Lower lobe of right lung (tissue), 2 donors: ENCODE measurements at regions not wholly inside any gene's neighbourhood (a gene's known extent, or its start where the extent isn't known, plus 50 kb on each side); places are given as distances from the start of the nearest gene placed in this dataset.
A peak's percentile ranks its signal among the peaks of the same experiment; 100 is the strongest.

Experiments used
- ATAC-seq, 2 donors: fragments of 200-7000 bp; cut with Tn5 transposase; one replicate each; pipeline ENCODE4 v1.9.1; 2020 to 2022; ENCODE audit warnings: mild to moderate bottlenecking in 2 of 2, moderate library complexity in 2 of 2
- DNase-seq: peaks from one replicate; pipeline ENCODE4 v3.0.0-alpha.2; 2020
- H3K27ac ChIP-seq: fragments of 200-600 bp; one replicate; pipeline ENCODE4 v1.8.0; 2022
- H3K27me3 ChIP-seq: fragments of 200-600 bp; one replicate; pipeline ENCODE4 v1.8.0; 2022; ENCODE audit warnings: low read depth
- H3K36me3 ChIP-seq: fragments of 200-600 bp; one replicate; pipeline ENCODE4 v1.8.0; 2022; ENCODE audit warnings: mild to moderate bottlenecking
- H3K4me1 ChIP-seq: fragments of 200-600 bp; one replicate; pipeline ENCODE4 v1.8.0; 2022
- H3K4me3 ChIP-seq: fragments of 200-600 bp; one replicate; pipeline ENCODE4 v1.8.0; 2022; ENCODE audit warnings: mild to moderate bottlenecking
- H3K9me3 ChIP-seq: fragments of 200-600 bp; one replicate; pipeline ENCODE4 v1.8.0; 2022
- CTCF ChIP-seq: fragments of 200-600 bp; IDR thresholded peaks from one replicate; pipeline ENCODE4 v1.8.0; 2022; ENCODE audit warnings: antibody characterized with exemption, mild to moderate bottlenecking
- intact Hi-C: fragments of 100-400 bp; cut with DNase I; formaldehyde crosslinking; loops from one replicate; pipeline ENCODE4 v1.11.0; 2022
- donor health status: DM: no; HTN: yes; CAD: no; lungs with severe emphysema.

- Histone ChIP-seq H3K36me3 (no peaks in the 10 kb centered on the region), H3K4me3 (peak overlapping the region; percentile 49), H3K4me1 (peaks cover 38% of the 10 kb centered on the region), H3K27me3 (no peaks in the 10 kb centered on the region), H3K9me3 (no peaks in the 10 kb centered on the region), H3K27ac (peak overlapping the region; percentile 89)
- TF ChIP-seq CTCF, result no peak
- DNase-seq, result peak; percentile 45
- ATAC-seq, result no peak
- intact Hi-C loops, result no loop called here
Measured at GRCh38 chr20:50320005-50320900, 129.6 kb downstream of the CEBPB start.

GRCh38 chr20:50320901-50321796 lies 130.5 kb downstream of the CEBPB start:
- no peaks in the 10 kb centered on the region for H3K27me3 ChIP-seq
- ATAC-seq (peak; percentile 95 to 96), DNase-seq (peak; percentile 93)
- intact Hi-C loops, result no loop called here
- peak overlapping the region; percentile 49 for H3K4me3 ChIP-seq
- no peaks in the 10 kb centered on the region for H3K36me3 ChIP-seq
- H3K9me3 ChIP-seq, result no peaks in the 10 kb centered on the region
- peak overlapping the region; percentile 89 for H3K27ac ChIP-seq
- no peak for TF ChIP-seq CTCF
- H3K4me1 ChIP-seq, result peaks cover 38% of the 10 kb centered on the region

GRCh38 chr20:50321797-50322480 lies 131.3 kb downstream of the CEBPB start:
- no peaks in the 10 kb centered on the region for H3K9me3 ChIP-seq
- no peaks in the 10 kb centered on the region for H3K27me3 ChIP-seq
- H3K4me1 ChIP-seq, result peaks cover 38% of the 10 kb centered on the region
- H3K4me3 ChIP-seq, result peak overlapping the region; percentile 49
- peak overlapping the region; percentile 89 for H3K27ac ChIP-seq
- H3K36me3 ChIP-seq, result no peaks in the 10 kb centered on the region
- intact Hi-C loops, result no loop called here
- ATAC-seq (peak; percentile 78 to 88), DNase-seq (peak; percentile 80)
- TF ChIP-seq CTCF, result no peak

GRCh38 chr20:50322703-50323131 lies 132.1 kb downstream of the CEBPB start:
- peak overlapping the region; percentile 89 for H3K27ac ChIP-seq
- H3K27me3 ChIP-seq, result no peaks in the 10 kb centered on the region
- ATAC-seq (no peak), DNase-seq (no peak)
- intact Hi-C loops, result no loop called here
- H3K36me3 ChIP-seq, result no peaks in the 10 kb centered on the region
- H3K4me1 ChIP-seq, result peaks cover 34% of the 10 kb centered on the region
- no peaks in the 10 kb centered on the region for H3K9me3 ChIP-seq
- no peak overlapping the region for H3K4me3 ChIP-seq
- no peak for TF ChIP-seq CTCF

GRCh38 chr20:50323209-50323608 lies 132.6 kb downstream of the CEBPB start:
- ATAC-seq, result no peak
- no peak for DNase-seq
- Histone ChIP-seq H3K9me3 (no peaks in the 10 kb centered on the region), H3K27me3 (no peaks in the 10 kb centered on the region), H3K4me3 (no peak overlapping the region), H3K36me3 (no peaks in the 10 kb centered on the region), H3K27ac (no peak overlapping the region), H3K4me1 (peaks cover 30% of the 10 kb centered on the region)
- TF ChIP-seq CTCF, result no peak
- intact Hi-C loops, result no loop called here
